A673 (cell line): ENCODE measurements at regions not wholly inside any gene's neighbourhood (a gene's known extent, or its start where the extent isn't known, plus 50 kb on each side); places are given as distances from the start of the nearest gene placed in this dataset.

ENCODE experiments used
- BruUV-seq: library from RNA; stranded (reverse); fragments of 400-500 nt; replicated peaks from 2 replicates; lab custom pipeline; 2021; lab: Mats Ljungman, UMichigan
- CTCF ChIA-PET: fragments of 300-600 bp; sonication (Branson Sonifier 250); formaldehyde crosslinking; loops from one replicate; lab custom pipeline; 2022; ENCODE audit warnings: antibody characterized with exemption; lab: Charles Lee
- POLR2A ChIA-PET: fragments of 300-600 bp; sonication (Branson Sonifier 250); formaldehyde crosslinking; loops from one replicate; lab custom pipeline; 2022; ENCODE audit warnings: antibody characterized with exemption; ENCODE audit not compliant: low non-redundant PET; lab: Charles Lee
- DNase-seq: peaks from one replicate; pipeline ENCODE4 v3.0.0-alpha.2; 2015; ENCODE audit warnings: low spot score
- H3K27ac ChIP-seq: fragments of 200-600 bp; sonication (generic); 2 replicates; pipeline ENCODE4 v1.5.1; 2016; ENCODE audit warnings: mixed run types, low read depth, mild to moderate bottlenecking, mixed read lengths, antibody characterized with exemption, low read length; ENCODE audit not compliant: poor library complexity, severe bottlenecking
- H3K27me3 ChIP-seq: fragments of 200-600 bp; sonication (generic); replicated peaks from 2 replicates; pipeline ENCODE4 v1.6.1; 2017; ENCODE audit warnings: mixed run types, low read depth, mild to moderate bottlenecking, mixed read lengths, antibody characterized with exemption, low read length; ENCODE audit not compliant: insufficient read depth, poor library complexity
- H3K36me3 ChIP-seq: fragments of 200-600 bp; sonication (generic); 2 replicates; pipeline ENCODE4 v1.6.1; 2016; ENCODE audit warnings: mixed run types, mild to moderate bottlenecking, mixed read lengths, antibody characterized with exemption, low read length; ENCODE audit not compliant: insufficient read depth, poor library complexity, severe bottlenecking
- H3K4me1 ChIP-seq: fragments of 200-600 bp; sonication (generic); 2 replicates; pipeline ENCODE4 v1.6.1; 2017; ENCODE audit warnings: mixed run types, mild to moderate bottlenecking, mixed read lengths, antibody characterized with exemption, low read length; ENCODE audit not compliant: insufficient read depth, poor library complexity, severe bottlenecking
- H3K4me3 ChIP-seq: fragments of 200-600 bp; sonication (generic); 2 replicates; pipeline ENCODE4 v1.5.1; 2016; ENCODE audit warnings: low read depth, mixed run types, mild to moderate bottlenecking, mixed read lengths, low read length; ENCODE audit not compliant: poor library complexity, severe bottlenecking
- H3K9me3 ChIP-seq: fragments of 200-600 bp; sonication (generic); 2 replicates; pipeline ENCODE4 v1.6.1; 2016; ENCODE audit warnings: mixed run types, low read depth, mild to moderate bottlenecking, mixed read lengths, antibody characterized with exemption, low read length; ENCODE audit not compliant: poor library complexity, severe bottlenecking
- EZH2 ChIP-seq: fragments of 200-600 bp; sonication (generic); IDR thresholded peaks from 2 replicates; pipeline ENCODE4 v1.6.1; 2017; ENCODE audit warnings: borderline replicate concordance, low read depth, mild to moderate bottlenecking, mixed read lengths, antibody characterized with exemption, low read length; ENCODE audit not compliant: poor library complexity, severe bottlenecking
- intact Hi-C: fragments of 100-400 bp; cut with micrococcal nuclease; formaldehyde crosslinking; loops from one replicate; pipeline ENCODE4 v1.10.0; 2022; ENCODE audit not compliant: unreplicated experiment
- TF ChIP-seq, protein P1 (sequence below): fragments of 300-800, 200-600 bp; sonication (generic); conservative IDR thresholded peaks from 2 replicates; pipeline ENCODE4 v1.5.1; 2017; ENCODE audit warnings: low read depth, mild to moderate bottlenecking, antibody characterized with exemption, low read length, moderate library complexity, mixed read lengths

DNA sequence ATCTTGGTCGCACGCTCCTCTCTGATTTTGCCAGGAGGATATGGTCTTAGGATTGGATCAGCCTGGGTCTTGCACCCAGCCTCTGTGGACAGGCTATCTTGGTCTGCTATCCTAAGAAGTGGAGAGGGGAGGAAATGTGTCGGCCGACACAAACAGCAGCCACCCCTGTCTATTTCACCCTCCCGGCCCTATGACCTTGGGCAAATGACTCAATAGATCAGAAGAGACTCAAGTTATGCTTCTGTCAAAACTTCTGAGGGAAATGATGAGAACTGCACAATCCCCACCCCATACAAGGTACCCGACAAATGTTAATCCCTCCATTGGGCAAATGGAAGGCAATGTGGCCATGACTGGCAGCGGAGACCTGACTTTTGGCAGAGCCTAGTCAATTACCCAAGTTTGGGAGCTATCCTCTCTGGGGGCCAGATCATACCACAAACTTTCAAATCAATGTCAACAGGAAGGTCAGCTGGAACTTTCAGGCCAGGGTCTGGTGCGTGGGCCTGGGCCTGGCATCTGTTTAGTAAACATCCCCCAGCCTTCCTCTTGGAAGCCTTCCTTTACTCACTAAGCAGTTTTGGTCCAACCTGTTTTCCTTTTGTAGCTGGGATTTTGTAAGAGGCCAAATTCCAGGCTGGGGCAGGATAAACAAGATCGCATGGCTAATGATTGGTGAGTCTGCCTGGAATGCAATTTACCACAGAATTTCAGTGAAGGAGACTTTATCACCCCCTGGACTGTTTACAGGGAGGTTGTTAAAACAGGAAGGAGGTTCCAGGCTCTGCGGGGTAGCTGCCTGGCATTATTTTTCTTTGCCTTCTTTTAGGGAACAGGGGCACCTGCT is 64.2 kb upstream of the CPEB4 start:
- Histone ChIP-seq H3K4me3 (no peak overlapping the region), H3K27ac (no peak overlapping the region), H3K9me3 (no peaks in the 10 kb centered on the region), H3K4me1 (no peaks in the 10 kb centered on the region), H3K27me3 (no peaks in the 10 kb centered on the region), H3K36me3 (no peaks in the 10 kb centered on the region)
- TF ChIP-seq, protein P1, sequence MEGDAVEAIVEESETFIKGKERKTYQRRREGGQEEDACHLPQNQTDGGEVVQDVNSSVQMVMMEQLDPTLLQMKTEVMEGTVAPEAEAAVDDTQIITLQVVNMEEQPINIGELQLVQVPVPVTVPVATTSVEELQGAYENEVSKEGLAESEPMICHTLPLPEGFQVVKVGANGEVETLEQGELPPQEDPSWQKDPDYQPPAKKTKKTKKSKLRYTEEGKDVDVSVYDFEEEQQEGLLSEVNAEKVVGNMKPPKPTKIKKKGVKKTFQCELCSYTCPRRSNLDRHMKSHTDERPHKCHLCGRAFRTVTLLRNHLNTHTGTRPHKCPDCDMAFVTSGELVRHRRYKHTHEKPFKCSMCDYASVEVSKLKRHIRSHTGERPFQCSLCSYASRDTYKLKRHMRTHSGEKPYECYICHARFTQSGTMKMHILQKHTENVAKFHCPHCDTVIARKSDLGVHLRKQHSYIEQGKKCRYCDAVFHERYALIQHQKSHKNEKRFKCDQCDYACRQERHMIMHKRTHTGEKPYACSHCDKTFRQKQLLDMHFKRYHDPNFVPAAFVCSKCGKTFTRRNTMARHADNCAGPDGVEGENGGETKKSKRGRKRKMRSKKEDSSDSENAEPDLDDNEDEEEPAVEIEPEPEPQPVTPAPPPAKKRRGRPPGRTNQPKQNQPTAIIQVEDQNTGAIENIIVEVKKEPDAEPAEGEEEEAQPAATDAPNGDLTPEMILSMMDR = no peak
- no peak for TF ChIP-seq EZH2
- ChIA-PET POLR2A (no interaction called here), CTCF (no interaction called here)
- no peak for DNase-seq
- no TSS peak for BruUV-seq
- intact Hi-C loops = no loop called here

DNA sequence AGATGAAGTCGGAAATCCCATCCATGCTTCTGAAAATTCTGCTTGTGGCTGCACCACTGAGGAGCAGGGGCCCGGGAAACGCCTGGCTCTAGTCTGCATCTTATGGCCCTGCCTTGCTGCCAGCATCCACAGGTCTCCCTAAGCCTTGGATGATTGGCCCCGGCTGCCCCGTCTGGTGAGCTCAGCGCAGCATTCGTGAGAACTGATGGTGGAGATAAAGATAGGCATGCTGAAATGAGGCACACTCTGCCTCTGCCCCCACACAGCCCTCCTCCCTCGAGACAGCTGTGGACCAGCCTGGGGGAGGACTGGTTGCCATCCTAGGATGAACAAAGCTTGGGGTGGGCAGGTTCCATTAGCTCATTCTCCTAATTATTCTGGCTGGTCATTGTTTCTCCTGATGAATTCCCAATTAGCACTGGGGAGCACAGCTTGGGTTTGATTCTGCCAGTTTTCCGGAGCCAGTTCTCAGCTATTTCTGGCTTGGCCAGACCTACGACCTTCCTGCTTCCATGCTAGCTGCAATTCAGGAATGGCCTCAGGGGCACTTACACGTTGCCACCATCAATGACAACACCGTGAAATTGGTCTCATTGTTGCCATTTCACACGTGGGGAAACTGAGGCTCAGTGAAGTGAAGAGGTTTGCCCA is 62.8 kb upstream of the CPEB4 start:
- no peak for TF ChIP-seq EZH2
- TF ChIP-seq, protein P1 = no peak
- CTCF ChIA-PET = no interaction called here
- no peak overlapping the region for H3K27ac ChIP-seq
- POLR2A ChIA-PET = no interaction called here
- H3K27me3 ChIP-seq = no peaks in the 10 kb centered on the region
- H3K9me3 ChIP-seq = no peaks in the 10 kb centered on the region
- H3K4me1 ChIP-seq = no peaks in the 10 kb centered on the region
- intact Hi-C loops = no loop called here
- BruUV-seq = no TSS peak
- DNase-seq = no peak
- no peaks in the 10 kb centered on the region for H3K36me3 ChIP-seq
- no peak overlapping the region for H3K4me3 ChIP-seq

GRCh38 chr5:173826086-173826427 is 62.1 kb upstream of the CPEB4 start:
- CTCF ChIA-PET = no interaction called here
- Histone ChIP-seq H3K4me1 (no peaks in the 10 kb centered on the region), H3K9me3 (no peaks in the 10 kb centered on the region), H3K36me3 (no peaks in the 10 kb centered on the region), H3K27me3 (no peaks in the 10 kb centered on the region), H3K4me3 (no peak overlapping the region), H3K27ac (no peak overlapping the region)
- BruUV-seq = no TSS peak
- intact Hi-C loops = no loop called here
- no peak for TF ChIP-seq EZH2
- TF ChIP-seq, protein P1 = no peak
- no peak for DNase-seq
- POLR2A ChIA-PET = interaction anchor here (0.7 kb wide), 1 partner anchor 176 kb away, joined by 18 read pairs; no protein-coding TSS in a partner anchor
